ENCODE measurements at regions not wholly inside any gene's neighbourhood (a gene's known extent, or its start where the extent isn't known, plus 50 kb on each side); places are given as distances from the start of the nearest gene placed in this dataset.
"Not testable (repeated sequence)": the region's sequence is repeated elsewhere in the genome, so short reads cannot be mapped to it uniquely, and the experiment has no call there.

DNA sequence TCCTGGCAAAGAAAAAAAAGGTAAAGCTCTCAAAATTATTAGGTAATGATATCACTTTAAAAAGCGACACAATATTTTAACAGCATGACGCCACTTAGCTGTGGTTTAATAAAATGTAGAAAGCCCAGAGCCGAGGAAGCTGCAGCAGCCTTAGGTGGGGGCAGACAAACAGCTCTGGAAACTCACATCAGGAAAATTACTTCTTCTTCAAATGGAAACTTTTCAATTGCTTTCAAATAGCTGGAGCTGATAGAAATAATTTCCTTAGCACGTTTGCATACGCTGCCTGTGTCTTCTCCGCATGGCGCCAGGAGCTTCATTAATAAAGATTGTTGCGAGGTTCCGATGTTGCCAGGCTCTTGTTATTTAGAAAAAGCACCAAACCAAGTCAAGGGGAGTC is 835.3 kb upstream of the EEF2KMT start:
- no peak for DNase-seq

GRCh38 chr16:5928476-5929065 is 831.0 kb upstream of the EEF2KMT start:
- DNase-seq, result no peak

GRCh38 chr16:5925850-5926249 is 828.3 kb upstream of the EEF2KMT start:
- no peak for DNase-seq

DNA sequence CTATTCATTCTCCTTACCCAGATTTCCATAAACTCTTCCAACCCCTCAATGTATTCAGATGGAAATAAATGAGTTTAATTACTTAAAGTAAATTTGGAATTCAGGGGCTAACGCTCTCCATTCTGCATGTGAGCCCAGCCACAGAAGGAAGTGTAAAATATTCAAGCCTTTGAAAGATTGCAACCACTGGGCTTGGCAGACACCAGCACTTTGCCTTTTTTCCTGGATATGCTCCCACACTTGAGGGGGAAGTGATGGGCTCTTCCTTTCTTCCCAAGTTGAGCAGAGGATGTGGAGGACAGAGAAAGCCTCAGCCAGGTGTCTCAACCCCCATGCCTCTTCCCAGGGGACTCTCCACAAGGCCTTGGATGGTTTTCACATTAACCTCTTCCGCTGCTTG is 825.1 kb upstream of the EEF2KMT start:
- no peak for DNase-seq

DNA sequence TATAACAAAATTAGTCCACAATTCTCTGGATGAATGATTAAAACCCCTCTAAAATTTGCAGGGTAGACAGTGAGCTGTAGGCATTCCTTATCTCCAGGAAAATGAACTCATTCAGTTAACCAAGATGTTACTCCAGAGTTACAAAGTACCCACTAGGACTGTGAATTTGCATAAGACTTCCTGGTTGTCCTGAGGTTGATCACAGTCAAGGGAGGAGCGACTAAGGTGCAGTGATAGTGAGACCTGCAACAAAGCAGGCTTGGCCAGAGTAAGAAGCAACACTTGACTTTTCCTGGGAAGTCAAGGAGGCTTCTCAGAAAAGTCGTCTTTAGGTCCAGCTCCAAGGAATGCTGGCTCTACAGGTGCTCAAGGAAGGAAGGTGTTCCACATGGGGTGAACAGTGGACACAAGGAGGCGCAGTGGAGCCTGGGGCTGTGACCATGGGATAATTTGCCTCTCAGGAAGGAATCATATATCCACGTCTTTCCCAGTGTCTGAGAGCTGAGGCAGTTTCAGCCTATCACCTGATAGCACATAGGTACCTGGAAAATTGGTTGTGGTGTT is 821.1 kb upstream of the EEF2KMT start:
- no peak for DNase-seq

- DNase-seq, result no peak
Observed at GRCh38 chr16:5917436-5918195, 820.0 kb upstream of the EEF2KMT start.

- DNase-seq, result no peak
Observed at GRCh38 chr16:5916711-5917191, 819.2 kb upstream of the EEF2KMT start.

DNA sequence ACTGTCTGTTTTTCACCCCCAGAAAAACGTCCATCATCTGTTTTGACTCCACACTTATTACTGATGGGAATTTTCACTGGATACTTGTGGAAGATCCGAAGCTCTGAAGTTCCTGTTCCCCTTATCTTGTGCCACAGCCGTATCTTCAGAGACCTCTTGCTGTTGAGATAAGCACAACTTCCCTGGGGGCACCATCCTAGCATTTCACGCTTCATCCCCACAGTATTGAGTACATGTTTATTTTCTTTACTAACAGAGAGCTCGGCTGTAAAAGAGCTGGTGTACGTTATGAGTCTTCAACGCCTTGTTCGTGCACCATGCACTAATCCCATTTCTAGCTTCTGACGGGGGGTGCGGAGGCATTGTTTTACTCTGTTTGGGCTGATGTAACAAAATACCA is 813.6 kb upstream of the EEF2KMT start:
- DNase-seq, result no peak

DNA sequence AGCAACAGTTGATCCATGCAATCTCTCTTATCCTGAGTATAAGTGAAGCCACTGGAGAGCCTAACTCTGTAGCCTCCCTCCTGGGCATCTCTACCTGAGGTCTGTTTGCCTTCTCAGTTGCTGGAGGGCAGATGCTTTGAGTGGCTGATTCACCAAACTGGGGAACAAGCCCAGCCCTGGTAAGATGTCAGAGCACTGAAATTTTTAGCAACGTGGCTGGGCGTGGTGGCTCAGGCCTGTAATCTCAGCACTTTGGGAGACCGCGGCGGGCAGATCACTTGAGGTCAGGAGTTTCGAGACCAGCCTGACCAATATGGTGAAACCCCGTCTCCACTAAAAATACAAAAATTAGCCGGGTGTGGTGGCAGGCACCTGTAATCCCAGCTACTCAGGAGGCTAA is 812.0 kb upstream of the EEF2KMT start:
- DNase-seq, result not testable (repeated sequence)

DNA sequence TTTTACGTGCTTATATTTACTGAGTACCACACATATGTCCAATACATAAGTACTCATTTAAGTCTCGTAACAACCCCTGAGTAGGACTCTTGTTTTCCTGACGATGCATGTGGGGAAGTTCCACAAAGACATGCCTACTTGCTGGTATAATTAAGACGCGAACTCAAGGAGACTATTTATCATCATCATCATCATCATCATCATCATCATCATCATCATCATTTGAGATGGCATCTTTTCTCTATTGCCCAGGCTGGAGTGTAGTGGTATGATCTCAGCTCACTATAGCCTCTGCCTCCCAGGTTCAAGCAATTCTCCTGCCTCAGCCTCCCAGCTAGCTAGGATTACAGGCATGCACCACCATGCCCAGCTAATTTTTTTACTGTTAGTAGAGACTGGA is 809.9 kb upstream of the EEF2KMT start:
- no peak for DNase-seq

GRCh38 chr16:5906351-5906750 is 808.8 kb upstream of the EEF2KMT start:
- DNase-seq, result no peak

DNA sequence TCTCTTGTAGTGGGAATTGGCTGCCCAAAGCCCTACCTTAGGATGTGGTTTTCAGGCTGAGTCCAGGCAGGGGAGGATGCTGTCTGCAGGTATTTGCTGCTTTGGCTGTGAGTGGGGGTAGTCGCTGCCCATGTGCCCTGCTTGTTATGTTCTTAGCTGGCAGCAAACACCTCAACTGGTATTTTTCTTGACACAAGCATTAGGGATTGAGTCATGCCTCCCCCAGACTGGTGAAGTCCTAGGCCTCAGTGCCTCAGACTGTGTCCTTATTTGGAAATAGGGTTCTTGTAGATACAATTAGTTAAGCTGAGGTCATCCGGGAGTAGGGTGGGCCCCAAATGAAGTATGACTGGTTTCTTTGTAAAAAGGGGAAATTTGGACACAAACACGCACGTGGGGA is 808.3 kb upstream of the EEF2KMT start:
- DNase-seq, result no peak

GRCh38 chr16:5903832-5904231 is 806.2 kb upstream of the EEF2KMT start:
- DNase-seq, result no peak

DNA sequence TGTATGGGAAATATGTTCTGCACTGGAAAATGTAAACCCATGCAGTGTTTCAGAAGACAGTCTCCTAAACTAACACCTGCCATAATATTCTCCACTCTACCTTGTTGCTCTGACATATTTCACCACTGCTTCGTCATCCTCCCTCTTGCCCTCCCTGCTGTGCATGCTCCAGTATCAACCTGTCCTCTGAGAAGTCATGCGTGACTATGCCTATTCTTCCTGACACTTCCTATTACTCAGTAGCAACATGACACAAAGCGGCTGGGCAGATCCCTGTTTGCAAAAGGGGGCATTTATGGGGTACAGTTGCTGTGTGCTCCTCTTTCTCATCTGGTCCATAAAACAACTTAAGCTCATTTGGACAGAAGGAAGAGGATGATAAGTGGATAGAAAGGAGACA is 805.6 kb upstream of the EEF2KMT start:
- DNase-seq, result no peak

DNA sequence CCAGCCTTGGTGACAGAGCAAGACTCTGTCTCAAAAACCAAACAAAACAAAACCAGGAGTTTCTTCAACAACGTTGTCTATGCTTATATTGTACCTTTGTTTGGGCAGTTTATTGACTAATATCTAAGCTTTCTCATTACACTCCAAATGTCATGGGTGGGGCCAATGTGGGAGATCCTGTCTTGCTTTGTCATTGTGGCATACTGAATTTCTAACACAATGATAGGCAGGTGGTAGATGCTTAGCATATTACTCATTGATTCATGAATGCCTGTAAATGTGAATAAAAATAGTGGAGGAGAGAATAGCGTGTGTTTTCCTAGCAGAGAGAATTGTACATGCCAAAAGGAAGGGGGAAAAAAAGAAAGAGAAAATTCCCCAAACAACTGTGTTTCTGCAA is 802.5 kb upstream of the EEF2KMT start:
- no peak for DNase-seq

GRCh38 chr16:5895976-5896375 is 798.4 kb upstream of the EEF2KMT start:
- DNase-seq, result no peak

- DNase-seq, result no peak
Observed at GRCh38 chr16:5895137-5895536, 797.5 kb upstream of the EEF2KMT start.

- no peak for DNase-seq
Observed at GRCh38 chr16:5891296-5891695, 793.7 kb upstream of the EEF2KMT start.

DNA sequence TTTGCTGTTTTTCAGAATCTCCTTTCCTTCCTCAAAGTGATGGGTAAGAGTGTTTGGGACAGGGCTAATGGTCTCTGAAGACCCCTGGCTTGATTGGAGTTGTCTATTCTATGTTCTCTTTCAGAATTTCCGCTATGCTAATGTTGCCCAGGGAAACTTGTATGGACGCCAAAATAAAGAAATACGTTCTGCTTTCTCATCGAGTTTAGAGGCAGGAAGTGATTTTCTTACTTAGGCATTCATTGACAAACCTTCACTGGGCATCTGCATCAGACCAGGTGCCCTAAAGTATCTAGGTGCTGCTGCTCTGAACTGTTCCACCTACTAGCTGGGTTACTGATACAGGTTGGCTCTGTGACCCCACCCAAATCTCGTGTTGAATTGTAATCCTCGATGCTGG is 787.9 kb upstream of the EEF2KMT start:
- DNase-seq, result no peak

DNA sequence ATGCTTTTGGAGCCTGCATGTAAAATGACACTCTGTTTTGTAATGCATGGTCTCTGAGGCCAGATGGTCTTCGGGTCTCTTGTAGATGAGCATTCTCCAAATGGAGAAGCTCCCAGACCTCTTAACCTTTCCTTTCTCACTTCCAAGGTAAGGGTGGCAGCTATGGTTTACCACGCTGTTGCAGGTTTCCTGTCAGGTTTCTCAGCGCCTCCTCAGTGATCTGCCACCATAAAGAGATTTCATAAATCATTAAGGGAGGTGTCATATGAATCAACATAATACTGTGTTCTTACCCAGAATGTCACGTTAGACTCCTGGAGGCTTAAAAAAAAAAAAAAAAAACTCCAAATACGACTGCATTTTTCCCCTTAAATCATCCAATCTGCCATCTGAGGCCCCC is 787.4 kb upstream of the EEF2KMT start:
- no peak for DNase-seq

GRCh38 chr16:5884339-5884738 is 786.7 kb upstream of the EEF2KMT start:
- DNase-seq, result no peak

DNA sequence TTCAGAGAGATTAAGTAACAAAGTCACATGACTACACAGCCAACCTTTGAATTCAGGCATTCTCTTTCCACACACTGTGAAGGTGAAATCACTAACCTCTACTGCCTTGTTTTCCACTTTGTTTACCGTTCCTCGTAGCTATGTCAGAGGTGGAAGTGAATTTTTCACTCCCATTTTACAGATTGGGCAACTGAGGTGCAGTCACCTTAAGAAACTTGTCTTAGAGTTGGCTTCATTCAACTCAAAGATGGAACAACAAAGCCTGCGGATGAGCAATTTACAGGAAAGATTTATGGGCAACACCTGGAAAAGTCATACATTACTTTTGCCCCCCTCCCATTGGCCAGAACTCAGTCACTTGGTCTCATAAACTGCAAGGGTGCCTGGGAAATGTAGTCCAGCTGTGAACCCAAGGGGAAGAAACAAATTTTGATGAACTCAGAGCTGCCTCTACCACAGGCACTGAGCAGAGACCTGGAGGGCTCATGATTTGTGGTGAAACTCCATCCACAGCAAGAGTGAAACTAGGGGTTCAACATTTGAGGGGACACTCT is 784.6 kb upstream of the EEF2KMT start:
- DNase-seq, result no peak

- DNase-seq, result no peak
Observed at GRCh38 chr16:5875416-5875815, 777.8 kb upstream of the EEF2KMT start.

- no peak for DNase-seq
Observed at GRCh38 chr16:5874899-5875298, 777.3 kb upstream of the EEF2KMT start.

Measured in MV-4-11 (cell line).